HepG2 (cell line): ENCODE measurements at regions not wholly inside any gene's neighbourhood (a gene's known extent, or its start where the extent isn't known, plus 50 kb on each side); places are given as distances from the start of the nearest gene placed in this dataset.

Source experiments
- ASH2L ChIP-seq: fragments of 300-600, 200-600 bp; sonication (generic); IDR thresholded peaks from 2 replicates; pipeline ENCODE4 v1.7.0; 2017; ENCODE audit warnings: low read depth, mild to moderate bottlenecking, moderate library complexity, mixed read lengths, low read length; ENCODE audit not compliant: insufficient read length
- CREB1 ChIP-seq, 2 experiments: fragments of 450-650 bp in 1 of 2; IDR thresholded peaks; 2 replicates each; pipeline ENCODE4 v1.6.1; 2016 to 2017; ENCODE audit warnings: control low read depth in 1 of 2, mild to moderate bottlenecking in 1 of 2, missing compliant biosample characterization in 1 of 2, missing genetic modification characterization in 1 of 2
- ELK4 ChIP-seq: sonication (generic); formaldehyde crosslinking; IDR thresholded peaks from 2 replicates; pipeline ENCODE4 v1.9.0; 2021; ENCODE audit warnings: missing genetic modification reagents, borderline replicate concordance
- FOXK1 ChIP-seq: sonication (generic); formaldehyde crosslinking; IDR thresholded peaks from 2 replicates; pipeline ENCODE4 v1.4.0; 2020; ENCODE audit warnings: low read depth, missing genetic modification reagents, borderline replicate concordance
- HNF4G ChIP-seq, 2 experiments: sonication (generic) in 1 of 2; formaldehyde crosslinking in 1 of 2; IDR thresholded peaks; 2 replicates each; pipeline versions ENCODE4 v1.4.0 to v1.6.1; 2011 to 2020; ENCODE audit warnings: borderline replicate concordance in 2 of 2, low read depth in 2 of 2, mild to moderate bottlenecking in 2 of 2, low read length in 1 of 2, missing genetic modification reagents in 1 of 2, moderate library complexity in 1 of 2
- MAF1 ChIP-seq: sonication (generic); formaldehyde crosslinking; IDR thresholded peaks from 2 replicates; pipeline ENCODE4 v1.5.0; 2020; ENCODE audit warnings: missing genetic modification reagents, borderline replicate concordance
- MEIS1 ChIP-seq: sonication (generic); formaldehyde crosslinking; IDR thresholded peaks from 2 replicates; pipeline ENCODE4 v1.9.0; 2021; ENCODE audit warnings: mild to moderate bottlenecking, missing genetic modification reagents, moderate library complexity, borderline replicate concordance
- RARA ChIP-seq: IDR thresholded peaks from 2 replicates; pipeline ENCODE4 v1.6.1; 2016; ENCODE audit warnings: missing genetic modification reagents, missing compliant biosample characterization
- SIX1 ChIP-seq: sonication (generic); formaldehyde crosslinking; IDR thresholded peaks from 2 replicates; pipeline ENCODE4 v1.4.0; 2020; ENCODE audit warnings: missing genetic modification reagents, borderline replicate concordance
- SIX4 ChIP-seq: sonication (generic); formaldehyde crosslinking; IDR thresholded peaks from 2 replicates; pipeline ENCODE4 v1.4.0; 2020; ENCODE audit warnings: missing genetic modification reagents
- TBX2 ChIP-seq: sonication (generic); formaldehyde crosslinking; IDR thresholded peaks from 2 replicates; pipeline ENCODE4 v1.5.0; 2020; ENCODE audit warnings: missing genetic modification reagents, mild to moderate bottlenecking, borderline replicate concordance
- ZFP1 ChIP-seq: IDR thresholded peaks from 2 replicates; pipeline ENCODE4 v1.6.1; 2016
- ZKSCAN8 ChIP-seq: IDR thresholded peaks from 2 replicates; pipeline ENCODE4 v1.6.1; 2016; ENCODE audit warnings: borderline replicate concordance, missing genetic modification reagents, missing compliant biosample characterization
- ZNF318 ChIP-seq: sonication (generic); formaldehyde crosslinking; IDR thresholded peaks from 2 replicates; pipeline ENCODE4 v1.4.0; 2020; ENCODE audit warnings: mild to moderate bottlenecking, missing genetic modification reagents
- ZNF644 ChIP-seq: IDR thresholded peaks from 2 replicates; pipeline ENCODE4 v1.6.1; 2016; ENCODE audit warnings: low read depth
- ZNF772 ChIP-seq: sonication (generic); formaldehyde crosslinking; IDR thresholded peaks from 2 replicates; pipeline ENCODE4 v1.5.0; 2020; ENCODE audit warnings: mild to moderate bottlenecking, missing genetic modification reagents

- no peak for TF ChIP-seq ZNF318
- 0 out of 2 replicates have a peak, but pooled peaks have one; percentile 29 for TF ChIP-seq ZFP1 (CRISPR knock-in tag)
- peak; percentile 35 for TF ChIP-seq ASH2L
- TF ChIP-seq ZKSCAN8 (CRISPR knock-in tag): 0 out of 2 replicates have a peak, but pooled peaks have one; percentile 43
- peak; percentile 76 for TF ChIP-seq ZNF644 (CRISPR knock-in tag)
- TF ChIP-seq MAF1: no peak
- TF ChIP-seq FOXK1: peak; percentile 17; the same call in 1 of the 2 replicates
- TF ChIP-seq CREB1 (IDR thresholded peaks at IDR 0.05): peak; percentile 82
- TF ChIP-seq CREB1 (CRISPR knock-in tag; IDR thresholded peaks at IDR 0.05): peak; percentile 70; the same call in 1 of the 2 replicates
- TF ChIP-seq MEIS1 (CRISPR knock-in tag): peak; percentile 99; the same call in 1 of the 2 replicates
- peak; percentile 30; the same call in 1 of the 2 replicates for TF ChIP-seq HNF4G (IDR thresholded peaks at IDR 0.05; ENCODE audit: borderline replicate concordance, low read depth, low read length)
- TF ChIP-seq HNF4G (CRISPR knock-in tag; IDR thresholded peaks at IDR 0.05; ENCODE audit: borderline replicate concordance, low read depth): peak; percentile 59; the same call in 1 of the 2 replicates
- TF ChIP-seq SIX1 (CRISPR knock-in tag): no peak
- TF ChIP-seq SIX4: no peak
- peak; percentile 73 for TF ChIP-seq RARA (CRISPR knock-in tag)
- peak; percentile 79 for TF ChIP-seq TBX2
- TF ChIP-seq ELK4 (CRISPR knock-in tag): no peak
- 0 out of 2 replicates have a peak, but pooled peaks have one; percentile 43 for TF ChIP-seq ZNF772 (CRISPR knock-in tag)
Measured at GRCh38 chr10:16381083-16381482, 55.7 kb upstream of the PTER start (continued).
